Effector memory CD8-positive, alpha-beta T cell (primary cell): ENCODE measurements at regions not wholly inside any gene's neighbourhood (a gene's known extent, or its start where the extent isn't known, plus 50 kb on each side); places are given as distances from the start of the nearest gene placed in this dataset.

ENCODE experiments used
- ATAC-seq: fragments of 150-1000 bp; cut with Tn5 transposase; replicated peaks from 2 replicates; pipeline ENCODE4 v1.10.0; 2021; ENCODE audit warnings: mild to moderate bottlenecking, moderate library complexity
- DNase-seq, 3 experiments: peaks; one replicate each; pipeline ENCODE4 v3.0.0; 2021
- H3K27ac Mint-ChIP-seq, 2 donors: one replicate each; pipeline ENCODE4 v1.8.0; 2022; ENCODE audit warnings: mild to moderate bottlenecking in 2 of 2, mixed read lengths in 2 of 2, moderate library complexity in 2 of 2
- H3K27me3 Mint-ChIP-seq, 2 donors: one replicate each; pipeline ENCODE4 v1.8.0; 2022; ENCODE audit warnings: mixed read lengths in 2 of 2
- H3K36me3 Mint-ChIP-seq: one replicate; pipeline ENCODE4 v1.8.0; 2022; ENCODE audit warnings: mild to moderate bottlenecking, moderate library complexity, mixed read lengths; ENCODE audit not compliant: insufficient read depth
- H3K4me1 Mint-ChIP-seq, 2 donors: one replicate each; pipeline ENCODE4 v1.8.0; 2022; ENCODE audit warnings: low read depth in 2 of 2, mixed read lengths in 2 of 2
- H3K4me3 Mint-ChIP-seq, 2 donors: one replicate each; pipeline ENCODE4 v1.8.0; 2022; ENCODE audit warnings: mild to moderate bottlenecking in 2 of 2, mixed read lengths in 2 of 2, moderate library complexity in 2 of 2
- H3K9me3 Mint-ChIP-seq, 2 donors: one replicate each; pipeline ENCODE4 v1.8.0; 2022; ENCODE audit warnings: mixed read lengths in 2 of 2

GRCh38 chr6:141164042-141164743 is 968.5 kb upstream of the GJE1 start:
- no peak overlapping the region for H3K4me3 Mint-ChIP-seq
- no peak overlapping the region for H3K27ac Mint-ChIP-seq
- ATAC-seq (no peak), DNase-seq (no peak)
- peaks cover 0 to 12% of the 10 kb centered on the region in 2 donors for H3K27me3 Mint-ChIP-seq
- no peaks in the 10 kb centered on the region for H3K36me3 Mint-ChIP-seq
- H3K9me3 Mint-ChIP-seq, result no peaks in the 10 kb centered on the region
- H3K4me1 Mint-ChIP-seq, result no peaks in the 10 kb centered on the region

- Mint-ChIP-seq H3K27ac (no peak overlapping the region), H3K9me3 (no peaks in the 10 kb centered on the region), H3K27me3 (peaks cover 0 to 12% of the 10 kb centered on the region in 2 donors), H3K4me3 (no peak overlapping the region), H3K36me3 (no peaks in the 10 kb centered on the region), H3K4me1 (no peaks in the 10 kb centered on the region)
- no peak for ATAC-seq
- DNase-seq, result no peak
These were observed 969.6 kb upstream of the GJE1 start for GRCh38 chr6:141163107-141163506.

- no peak for DNase-seq
- no peak overlapping the region for H3K4me3 Mint-ChIP-seq
- peaks cover 0 to 12% of the 10 kb centered on the region in 2 donors for H3K27me3 Mint-ChIP-seq
- H3K9me3 Mint-ChIP-seq, result no peaks in the 10 kb centered on the region
- H3K36me3 Mint-ChIP-seq, result no peaks in the 10 kb centered on the region
- H3K27ac Mint-ChIP-seq, result no peak overlapping the region
- H3K4me1 Mint-ChIP-seq, result no peaks in the 10 kb centered on the region
- ATAC-seq, result no peak
These were observed 974.0 kb upstream of the GJE1 start for GRCh38 chr6:141158740-141159139.

GRCh38 chr6:141153563-141153962 is 979.2 kb upstream of the GJE1 start:
- DNase-seq, result no peak
- Mint-ChIP-seq H3K36me3 (no peaks in the 10 kb centered on the region), H3K4me1 (no peaks in the 10 kb centered on the region), H3K27ac (no peak overlapping the region), H3K9me3 (no peaks in the 10 kb centered on the region), H3K27me3 (peaks cover 0 to 2% of the 10 kb centered on the region in 2 donors), H3K4me3 (no peak overlapping the region)
- peak; percentile 55 for ATAC-seq

- no peak for ATAC-seq
- no peak for DNase-seq
- Mint-ChIP-seq H3K27me3 (peaks cover 0 to 8% of the 10 kb centered on the region in 2 donors), H3K4me3 (no peak overlapping the region), H3K9me3 (no peaks in the 10 kb centered on the region), H3K36me3 (no peaks in the 10 kb centered on the region), H3K27ac (no peak overlapping the region), H3K4me1 (no peaks in the 10 kb centered on the region)
These were observed 979.8 kb upstream of the GJE1 start for GRCh38 chr6:141152951-141153350.

GRCh38 chr6:141151710-141152417 is 980.9 kb upstream of the GJE1 start:
- H3K27me3 Mint-ChIP-seq, result peaks cover 0 to 9% of the 10 kb centered on the region in 2 donors
- DNase-seq (no peak), ATAC-seq (no peak)
- H3K36me3 Mint-ChIP-seq, result no peaks in the 10 kb centered on the region
- H3K4me3 Mint-ChIP-seq, result no peak overlapping the region
- no peaks in the 10 kb centered on the region for H3K9me3 Mint-ChIP-seq
- no peaks in the 10 kb centered on the region for H3K4me1 Mint-ChIP-seq
- no peak overlapping the region for H3K27ac Mint-ChIP-seq

- H3K4me3 Mint-ChIP-seq, result no peak overlapping the region
- no peaks in the 10 kb centered on the region for H3K27me3 Mint-ChIP-seq
- no peaks in the 10 kb centered on the region for H3K9me3 Mint-ChIP-seq
- H3K4me1 Mint-ChIP-seq, result peaks cover 0 to 4% of the 10 kb centered on the region in 2 donors
- no peak overlapping the region for H3K27ac Mint-ChIP-seq
- no peaks in the 10 kb centered on the region for H3K36me3 Mint-ChIP-seq
- DNase-seq (no peak), ATAC-seq (no peak)
These were observed 990.9 kb upstream of the GJE1 start for GRCh38 chr6:141141870-141142269.

- H3K9me3 Mint-ChIP-seq, result no peaks in the 10 kb centered on the region
- no peak for ATAC-seq
- no peaks in the 10 kb centered on the region for H3K36me3 Mint-ChIP-seq
- no peak overlapping the region for H3K4me3 Mint-ChIP-seq
- no peak overlapping the region for H3K27ac Mint-ChIP-seq
- no peak for DNase-seq
- peaks cover 0 to 4% of the 10 kb centered on the region in 2 donors for H3K4me1 Mint-ChIP-seq
- no peaks in the 10 kb centered on the region for H3K27me3 Mint-ChIP-seq
These were observed 991.8 kb upstream of the GJE1 start for GRCh38 chr6:141140905-141141304.

- ATAC-seq (no peak), DNase-seq (no peak)
- H3K9me3 Mint-ChIP-seq, result no peaks in the 10 kb centered on the region
- H3K36me3 Mint-ChIP-seq, result no peaks in the 10 kb centered on the region
- H3K27ac Mint-ChIP-seq, result no peak overlapping the region
- peaks cover 0 to 4% of the 10 kb centered on the region in 2 donors for H3K4me1 Mint-ChIP-seq
- no peak overlapping the region for H3K4me3 Mint-ChIP-seq
- H3K27me3 Mint-ChIP-seq, result no peaks in the 10 kb centered on the region
These were observed 993.3 kb upstream of the GJE1 start for GRCh38 chr6:141139461-141139860.

GRCh38 chr6:141134723-141135122 is 998.0 kb upstream of the GJE1 start:
- ATAC-seq (no peak), DNase-seq (no peak)
- H3K9me3 Mint-ChIP-seq, result no peaks in the 10 kb centered on the region
- no peaks in the 10 kb centered on the region for H3K27me3 Mint-ChIP-seq
- H3K36me3 Mint-ChIP-seq, result no peaks in the 10 kb centered on the region
- no peaks in the 10 kb centered on the region for H3K4me1 Mint-ChIP-seq
- no peak overlapping the region for H3K27ac Mint-ChIP-seq
- no peak overlapping the region for H3K4me3 Mint-ChIP-seq

GRCh38 chr6:141133836-141134235 is 998.9 kb upstream of the GJE1 start:
- Mint-ChIP-seq H3K27ac (no peak overlapping the region), H3K36me3 (no peaks in the 10 kb centered on the region), H3K4me3 (no peak overlapping the region), H3K27me3 (no peaks in the 10 kb centered on the region), H3K4me1 (no peaks in the 10 kb centered on the region), H3K9me3 (no peaks in the 10 kb centered on the region)
- ATAC-seq, result no peak
- no peak for DNase-seq

GRCh38 chr6:141133346-141133745 is 999.4 kb upstream of the GJE1 start:
- DNase-seq (no peak), ATAC-seq (no peak)
- no peak overlapping the region for H3K27ac Mint-ChIP-seq
- H3K4me3 Mint-ChIP-seq, result no peak overlapping the region
- H3K4me1 Mint-ChIP-seq, result no peaks in the 10 kb centered on the region
- no peaks in the 10 kb centered on the region for H3K27me3 Mint-ChIP-seq
- H3K9me3 Mint-ChIP-seq, result no peaks in the 10 kb centered on the region
- no peaks in the 10 kb centered on the region for H3K36me3 Mint-ChIP-seq

- H3K4me3 Mint-ChIP-seq, result no peak overlapping the region
- no peak overlapping the region for H3K27ac Mint-ChIP-seq
- ATAC-seq (no peak), DNase-seq (no peak)
- H3K4me1 Mint-ChIP-seq, result no peaks in the 10 kb centered on the region
- no peaks in the 10 kb centered on the region for H3K9me3 Mint-ChIP-seq
- no peaks in the 10 kb centered on the region for H3K27me3 Mint-ChIP-seq
- H3K36me3 Mint-ChIP-seq, result no peaks in the 10 kb centered on the region
These were observed 1001.1 kb upstream of the GJE1 start for GRCh38 chr6:141131616-141132015.

- Mint-ChIP-seq H3K27ac (no peak overlapping the region), H3K4me3 (no peak overlapping the region), H3K27me3 (peaks cover 6 to 18% of the 10 kb centered on the region in 2 donors), H3K36me3 (no peaks in the 10 kb centered on the region), H3K9me3 (no peaks in the 10 kb centered on the region), H3K4me1 (no peaks in the 10 kb centered on the region)
- no peak for DNase-seq
- ATAC-seq, result no peak
These were observed 1009.2 kb upstream of the GJE1 start for GRCh38 chr6:141123497-141123896.
